ENCODE measurements at regions not wholly inside any gene's neighbourhood (a gene's known extent, or its start where the extent isn't known, plus 50 kb on each side); places are given as distances from the start of the nearest gene placed in this dataset.

GRCh38 chr9:33637881-33638280, 113.8 kb downstream of the ANKRD18B start:
- Histone ChIP-seq H3K4me3 (ENCODE audit: low read length) (no peak overlapping the region), H3K27me3 (replicated peaks; ENCODE audit: insufficient read depth, low read length) (no peaks in the 10 kb centered on the region), H3K79me2 (ENCODE audit: low read length) (no peaks in the 10 kb centered on the region), H3K9ac (ENCODE audit: low read length) (no peak overlapping the region), H3K36me3 (replicated peaks; ENCODE audit: insufficient read depth, low read length) (no peaks in the 10 kb centered on the region), H2AFZ (ENCODE audit: low read length) (no peak overlapping the region), H3K9me2 (replicated peaks; ENCODE audit: insufficient read depth, low read length) (no peaks in the 10 kb centered on the region), H3K4me1 (ENCODE audit: low read length) (no peaks in the 10 kb centered on the region), H3K4me2 (ENCODE audit: low read depth, low read length) (no peak overlapping the region), H3F3A (ENCODE audit: insufficient read depth, low read length) (no peaks in the 10 kb centered on the region), H3K27ac (ENCODE audit: low read length) (no peak overlapping the region), H4K20me1 (ENCODE audit: insufficient read depth, low read length) (no peaks in the 10 kb centered on the region), H3K9me3 (replicated peaks; ENCODE audit: insufficient read depth, low read length) (no peaks in the 10 kb centered on the region)
- peak; percentile 3 for DNase-seq
- no peak for TF ChIP-seq EZH2phosphoT487 (IDR thresholded peaks at IDR 0.05; ENCODE audit: low read length)
- no peak for TF ChIP-seq EZH2 (optimal IDR thresholded peaks at IDR 0.05; ENCODE audit: low read depth, low read length)
- TF ChIP-seq CTCF (IDR thresholded peaks at IDR 0.05; ENCODE audit: low read length): no peak

GRCh38 chr9:33638391-33638915, 114.4 kb downstream of the ANKRD18B start:
- DNase-seq: peak; percentile 3
- TF ChIP-seq EZH2 (optimal IDR thresholded peaks at IDR 0.05; ENCODE audit: low read depth, low read length) (no peak), CTCF (IDR thresholded peaks at IDR 0.05; ENCODE audit: low read length) (no peak), EZH2phosphoT487 (IDR thresholded peaks at IDR 0.05; ENCODE audit: low read length) (no peak)

GRCh38 chr9:33645706-33646105, 121.7 kb downstream of the ANKRD18B start:
- H3K27me3 ChIP-seq (replicated peaks; ENCODE audit: insufficient read depth, low read length): no peaks in the 10 kb centered on the region
- no peak overlapping the region for H3K9ac ChIP-seq (ENCODE audit: low read length)
- no peak overlapping the region for H2AFZ ChIP-seq (ENCODE audit: low read length)
- H3K36me3 ChIP-seq (replicated peaks; ENCODE audit: insufficient read depth, low read length): no peaks in the 10 kb centered on the region
- TF ChIP-seq CTCF (IDR thresholded peaks at IDR 0.05; ENCODE audit: low read length): no peak
- no peak for TF ChIP-seq EZH2phosphoT487 (IDR thresholded peaks at IDR 0.05; ENCODE audit: low read length)
- TF ChIP-seq EZH2 (optimal IDR thresholded peaks at IDR 0.05; ENCODE audit: low read depth, low read length): no peak
- H3K79me2 ChIP-seq (ENCODE audit: low read length): no peaks in the 10 kb centered on the region
- H3K4me3 ChIP-seq (ENCODE audit: low read length): no peak overlapping the region
- no peaks in the 10 kb centered on the region for H3K9me2 ChIP-seq (replicated peaks; ENCODE audit: insufficient read depth, low read length)
- no peak overlapping the region for H3K4me2 ChIP-seq (ENCODE audit: low read depth, low read length)
- no peak overlapping the region for H3K27ac ChIP-seq (ENCODE audit: low read length)
- no peak for DNase-seq
- H3K9me3 ChIP-seq (replicated peaks; ENCODE audit: insufficient read depth, low read length): no peaks in the 10 kb centered on the region
- no peaks in the 10 kb centered on the region for H4K20me1 ChIP-seq (ENCODE audit: insufficient read depth, low read length)
- H3F3A ChIP-seq (ENCODE audit: insufficient read depth, low read length): peaks cover 5% of the 10 kb centered on the region; the same call in 1 of the 2 replicates
- H3K4me1 ChIP-seq (ENCODE audit: low read length): peaks cover 9% of the 10 kb centered on the region

More at GRCh38 chr9:33638391-33638915, 114.4 kb downstream of the ANKRD18B start:
- H3K9ac ChIP-seq (ENCODE audit: low read length): no peak overlapping the region
- no peak overlapping the region for H3K4me2 ChIP-seq (ENCODE audit: low read depth, low read length)
- no peaks in the 10 kb centered on the region for H3F3A ChIP-seq (ENCODE audit: insufficient read depth, low read length)
- no peak overlapping the region for H3K4me3 ChIP-seq (ENCODE audit: low read length)
- H3K4me1 ChIP-seq (ENCODE audit: low read length): no peaks in the 10 kb centered on the region
- no peak overlapping the region for H2AFZ ChIP-seq (ENCODE audit: low read length)
- no peaks in the 10 kb centered on the region for H3K36me3 ChIP-seq (replicated peaks; ENCODE audit: insufficient read depth, low read length)
- no peak overlapping the region for H3K27ac ChIP-seq (ENCODE audit: low read length)
- no peaks in the 10 kb centered on the region for H3K79me2 ChIP-seq (ENCODE audit: low read length)
- no peaks in the 10 kb centered on the region for H3K9me2 ChIP-seq (replicated peaks; ENCODE audit: insufficient read depth, low read length)
- no peaks in the 10 kb centered on the region for H3K9me3 ChIP-seq (replicated peaks; ENCODE audit: insufficient read depth, low read length)
- H3K27me3 ChIP-seq (replicated peaks; ENCODE audit: insufficient read depth, low read length): no peaks in the 10 kb centered on the region
- no peaks in the 10 kb centered on the region for H4K20me1 ChIP-seq (ENCODE audit: insufficient read depth, low read length)

All from MM.1S (cell line).